ENCODE measurements at regions not wholly inside any gene's neighbourhood (a gene's known extent, or its start where the extent isn't known, plus 50 kb on each side); places are given as distances from the start of the nearest gene placed in this dataset.

DNA sequence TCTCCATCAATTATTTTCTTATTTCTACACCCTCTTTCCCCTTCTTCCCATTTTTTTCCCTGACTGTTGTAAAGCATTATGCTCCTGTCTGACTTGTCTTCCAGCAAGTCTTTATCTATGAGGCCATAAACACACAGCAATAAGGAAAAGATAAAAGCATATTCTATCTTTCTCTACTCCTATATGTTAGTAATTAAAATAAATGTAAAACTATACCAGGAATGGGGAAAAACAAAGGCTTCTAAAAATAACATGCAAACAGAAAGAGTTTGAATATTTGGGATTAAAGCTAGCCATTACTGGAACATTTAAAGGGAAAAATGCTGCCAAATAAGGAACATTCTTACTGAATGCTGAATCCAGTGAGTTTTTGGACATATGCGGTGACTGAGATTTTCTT is 471.7 kb upstream of the HS3ST1 start:
- TF ChIP-seq, protein P1, sequence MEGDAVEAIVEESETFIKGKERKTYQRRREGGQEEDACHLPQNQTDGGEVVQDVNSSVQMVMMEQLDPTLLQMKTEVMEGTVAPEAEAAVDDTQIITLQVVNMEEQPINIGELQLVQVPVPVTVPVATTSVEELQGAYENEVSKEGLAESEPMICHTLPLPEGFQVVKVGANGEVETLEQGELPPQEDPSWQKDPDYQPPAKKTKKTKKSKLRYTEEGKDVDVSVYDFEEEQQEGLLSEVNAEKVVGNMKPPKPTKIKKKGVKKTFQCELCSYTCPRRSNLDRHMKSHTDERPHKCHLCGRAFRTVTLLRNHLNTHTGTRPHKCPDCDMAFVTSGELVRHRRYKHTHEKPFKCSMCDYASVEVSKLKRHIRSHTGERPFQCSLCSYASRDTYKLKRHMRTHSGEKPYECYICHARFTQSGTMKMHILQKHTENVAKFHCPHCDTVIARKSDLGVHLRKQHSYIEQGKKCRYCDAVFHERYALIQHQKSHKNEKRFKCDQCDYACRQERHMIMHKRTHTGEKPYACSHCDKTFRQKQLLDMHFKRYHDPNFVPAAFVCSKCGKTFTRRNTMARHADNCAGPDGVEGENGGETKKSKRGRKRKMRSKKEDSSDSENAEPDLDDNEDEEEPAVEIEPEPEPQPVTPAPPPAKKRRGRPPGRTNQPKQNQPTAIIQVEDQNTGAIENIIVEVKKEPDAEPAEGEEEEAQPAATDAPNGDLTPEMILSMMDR (optimal IDR thresholded peaks at IDR 0.05 in 1 of 3, IDR thresholded peaks at IDR 0.05 in 1 of 3, conservative IDR thresholded peaks at IDR 0.05 in 1 of 3; ENCODE audit: extremely low read depth in 1 of 3, insufficient read depth in 2 of 3, low read length in 3 of 3), result no peak
- no peak for TF ChIP-seq EZH2 (IDR thresholded peaks at IDR 0.05; ENCODE audit: low read length)

All from keratinocyte (primary cell).